Neural cell (in vitro differentiated cells): ENCODE measurements at regions not wholly inside any gene's neighbourhood (a gene's known extent, or its start where the extent isn't known, plus 50 kb on each side); places are given as distances from the start of the nearest gene placed in this dataset.

Experiments used
- CTCF ChIP-seq: fragments of 450-650 bp; IDR thresholded peaks from 2 replicates; pipeline ENCODE4 v1.5.1; 2014; ENCODE audit warnings: antibody characterized with exemption, mild to moderate bottlenecking, moderate library complexity; ENCODE audit not compliant: poor library complexity, severe bottlenecking
- REST ChIP-seq: IDR thresholded peaks from 2 replicates; pipeline ENCODE4 v1.6.1; 2012; ENCODE audit warnings: borderline replicate concordance

GRCh38 chr2:155645791-155646190 lies 686.7 kb downstream of the NR4A2 start:
- no peak for TF ChIP-seq CTCF
- no peak for TF ChIP-seq REST
